NCI-H82 (cell line): ENCODE measurements at regions not wholly inside any gene's neighbourhood (a gene's known extent, or its start where the extent isn't known, plus 50 kb on each side); places are given as distances from the start of the nearest gene placed in this dataset.
"Not testable (repeated sequence)": the region's sequence is repeated elsewhere in the genome, so short reads cannot be mapped to it uniquely, and the experiment has no call there.

Experiments
- DNase-seq: peaks from one replicate; lab custom pipeline; 2025; lab: John Stamatoyannopoulos, UW

DNA sequence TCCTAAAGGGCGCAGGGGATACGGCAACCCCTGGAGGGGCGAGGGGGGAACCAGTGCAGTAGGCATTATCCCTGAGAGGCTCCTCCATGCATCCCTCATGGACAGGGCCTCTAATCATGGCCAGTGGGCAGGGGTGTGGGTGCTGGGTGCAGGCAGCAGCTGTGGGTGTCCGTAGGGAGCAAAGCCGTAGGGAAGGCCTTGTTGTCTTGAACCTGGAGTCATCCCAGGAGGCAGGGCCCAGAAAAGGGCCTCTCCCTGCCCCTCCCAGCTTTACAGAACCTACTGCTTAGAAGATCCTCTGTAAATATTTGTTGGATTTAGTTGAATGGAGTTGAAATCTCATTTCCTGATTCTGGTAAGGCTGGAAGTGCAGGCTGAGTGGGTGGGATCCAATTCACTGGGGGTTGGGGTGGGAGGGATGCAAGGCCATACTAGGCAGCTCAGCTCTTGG is 207.0 kb upstream of the HAAO start:
- DNase-seq = no peak

GRCh38 chr2:42998721-42999120 is 206.3 kb upstream of the HAAO start:
- no peak for DNase-seq

DNA sequence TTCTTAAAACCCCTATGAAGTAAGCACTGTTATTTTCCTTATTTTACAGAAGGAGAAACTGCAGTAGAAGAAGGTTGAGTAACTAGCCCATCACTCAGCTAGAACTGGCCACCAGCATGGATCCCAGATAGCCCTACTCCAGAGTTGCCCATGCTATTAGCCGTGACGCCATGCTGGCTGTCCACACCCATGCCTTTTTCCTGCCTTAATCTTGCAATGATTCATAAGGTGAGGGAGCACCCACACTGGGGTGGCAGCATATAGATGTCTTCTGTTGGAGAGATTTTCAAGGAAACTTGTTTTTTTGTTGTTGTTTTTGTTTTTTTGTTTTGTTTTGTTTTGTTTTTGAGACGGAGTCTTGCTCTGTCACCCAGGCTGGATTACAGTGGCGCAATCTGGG is 204.1 kb upstream of the HAAO start:
- DNase-seq = no peak

GRCh38 chr2:42995752-42996422 is 203.5 kb upstream of the HAAO start:
- no peak for DNase-seq

GRCh38 chr2:42989283-42990081 is 197.1 kb upstream of the HAAO start:
- not testable (repeated sequence) for DNase-seq

GRCh38 chr2:42988055-42988454 is 195.7 kb upstream of the HAAO start:
- not testable (repeated sequence) for DNase-seq

- DNase-seq = no peak
These were observed 194.9 kb upstream of the HAAO start for GRCh38 chr2:42987112-42987922.

GRCh38 chr2:42984617-42985016 is 192.2 kb upstream of the HAAO start:
- no peak for DNase-seq

DNA sequence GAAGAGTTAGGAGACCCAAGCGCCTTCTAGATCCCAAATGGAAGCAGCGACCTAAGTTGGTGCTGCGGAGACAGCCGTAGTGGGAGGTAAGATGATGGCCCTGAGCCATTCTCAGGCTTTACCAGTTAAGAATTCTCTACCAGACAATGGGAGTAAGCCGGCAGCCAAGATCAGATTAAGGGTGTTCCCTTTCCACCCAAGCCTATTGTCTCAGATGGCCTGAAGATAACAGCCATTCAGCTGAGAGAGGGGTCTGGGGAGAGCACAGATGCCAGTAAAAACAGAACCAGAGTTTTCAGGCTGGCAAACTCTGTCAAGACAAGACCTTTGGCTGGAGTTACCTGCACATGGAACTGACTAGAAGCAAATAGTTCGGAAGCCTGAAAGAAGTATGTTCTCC is 191.7 kb upstream of the HAAO start:
- peak; percentile 75 for DNase-seq

DNA sequence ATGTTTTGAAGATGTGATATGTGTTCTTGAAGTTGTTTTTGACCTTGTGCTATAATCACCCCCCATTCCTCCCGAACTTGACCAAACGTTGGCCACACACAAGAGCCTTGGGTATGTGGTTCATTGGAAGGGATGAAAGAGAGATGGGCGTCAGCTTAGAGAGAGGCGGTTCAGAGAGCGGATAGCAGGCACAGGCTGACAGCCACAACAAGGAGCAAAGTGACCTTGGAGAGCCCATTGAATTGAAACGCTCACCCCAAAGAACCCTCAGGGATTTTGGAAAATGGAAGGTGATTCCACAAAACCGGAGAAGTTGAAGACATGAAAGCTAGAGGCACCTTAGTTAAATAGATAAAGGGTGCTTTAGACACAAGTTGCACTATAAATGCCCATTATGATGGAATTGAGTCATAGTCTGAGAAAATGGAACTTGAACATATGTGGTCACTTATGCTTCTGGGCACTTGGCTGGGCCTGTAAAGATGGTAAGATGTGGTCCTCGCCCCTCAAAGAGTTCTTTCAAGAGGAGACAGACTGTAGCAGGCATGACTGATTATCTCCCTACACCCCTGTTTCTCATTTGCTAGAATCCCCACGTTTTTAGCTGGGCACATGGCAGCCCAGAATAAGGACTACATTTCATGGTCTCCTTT is 188.5 kb upstream of the HAAO start:
- DNase-seq = no peak

- no peak for DNase-seq
These were observed 187.7 kb upstream of the HAAO start for GRCh38 chr2:42979870-42980763.

GRCh38 chr2:42979416-42979869 is 187.1 kb upstream of the HAAO start:
- no peak for DNase-seq

DNA sequence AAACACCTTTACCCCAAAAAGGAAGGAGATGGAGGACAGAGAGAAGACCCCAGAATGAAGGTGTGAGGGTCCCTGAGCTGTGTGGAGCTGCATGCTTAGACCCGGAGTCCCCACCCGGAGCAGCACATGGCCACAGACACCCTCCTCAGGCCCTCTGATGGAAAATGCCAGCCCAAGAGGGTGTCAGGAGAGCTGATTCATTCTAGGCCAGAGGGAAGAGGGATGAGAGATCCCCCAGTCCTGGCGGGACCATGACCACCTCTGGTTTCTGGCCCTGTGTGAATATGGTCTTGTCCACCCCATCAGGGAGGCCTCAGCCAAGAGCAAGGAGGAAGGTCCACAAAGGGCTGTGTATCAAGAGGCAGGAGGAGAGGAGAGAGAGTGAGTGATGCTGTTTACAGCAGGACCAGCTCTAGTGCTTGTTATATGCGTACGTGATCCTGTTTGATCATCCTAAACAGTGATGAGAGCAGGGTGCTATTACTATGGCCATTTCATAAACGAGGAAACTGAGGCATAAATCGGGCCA is 186.6 kb upstream of the HAAO start:
- DNase-seq = no peak

DNA sequence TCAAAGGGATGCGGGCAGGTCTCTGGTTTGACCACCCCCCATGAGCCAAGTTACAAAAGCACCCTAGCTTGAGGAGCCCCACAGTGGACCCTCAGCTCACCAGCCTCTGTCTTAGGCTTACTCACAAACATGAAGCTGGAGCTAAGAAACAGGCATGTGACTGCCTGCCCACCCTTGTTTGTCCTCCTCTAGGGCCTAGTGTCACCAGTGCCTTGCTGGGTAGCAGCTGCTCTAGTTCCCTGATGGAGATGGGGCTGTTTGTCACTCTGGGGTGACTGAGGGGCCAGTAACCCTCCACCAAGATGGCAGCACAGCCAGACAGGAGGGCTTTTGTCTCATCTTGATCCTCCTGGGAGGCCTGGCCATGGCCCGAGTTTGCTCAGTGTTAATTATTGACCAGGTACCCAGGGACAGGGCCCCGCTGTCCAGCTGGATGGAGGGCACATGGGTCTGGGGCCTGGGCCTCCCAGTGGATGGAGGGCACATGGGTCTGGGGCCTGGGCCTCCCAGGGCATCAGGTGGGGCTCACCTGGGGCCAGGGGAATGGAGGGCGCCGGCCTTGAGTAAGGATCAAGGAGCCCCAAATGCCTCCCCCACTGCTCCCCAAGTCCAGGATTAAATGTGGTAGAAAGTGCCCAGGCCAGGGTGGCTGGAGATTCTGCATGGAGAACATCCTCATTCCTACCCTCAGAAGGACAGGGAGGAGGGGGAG is 185.9 kb upstream of the HAAO start:
- no peak for DNase-seq

GRCh38 chr2:42977270-42978174 is 185.1 kb upstream of the HAAO start:
- DNase-seq = no peak

- DNase-seq = no peak
These were observed 184.0 kb upstream of the HAAO start for GRCh38 chr2:42976351-42976750.

DNA sequence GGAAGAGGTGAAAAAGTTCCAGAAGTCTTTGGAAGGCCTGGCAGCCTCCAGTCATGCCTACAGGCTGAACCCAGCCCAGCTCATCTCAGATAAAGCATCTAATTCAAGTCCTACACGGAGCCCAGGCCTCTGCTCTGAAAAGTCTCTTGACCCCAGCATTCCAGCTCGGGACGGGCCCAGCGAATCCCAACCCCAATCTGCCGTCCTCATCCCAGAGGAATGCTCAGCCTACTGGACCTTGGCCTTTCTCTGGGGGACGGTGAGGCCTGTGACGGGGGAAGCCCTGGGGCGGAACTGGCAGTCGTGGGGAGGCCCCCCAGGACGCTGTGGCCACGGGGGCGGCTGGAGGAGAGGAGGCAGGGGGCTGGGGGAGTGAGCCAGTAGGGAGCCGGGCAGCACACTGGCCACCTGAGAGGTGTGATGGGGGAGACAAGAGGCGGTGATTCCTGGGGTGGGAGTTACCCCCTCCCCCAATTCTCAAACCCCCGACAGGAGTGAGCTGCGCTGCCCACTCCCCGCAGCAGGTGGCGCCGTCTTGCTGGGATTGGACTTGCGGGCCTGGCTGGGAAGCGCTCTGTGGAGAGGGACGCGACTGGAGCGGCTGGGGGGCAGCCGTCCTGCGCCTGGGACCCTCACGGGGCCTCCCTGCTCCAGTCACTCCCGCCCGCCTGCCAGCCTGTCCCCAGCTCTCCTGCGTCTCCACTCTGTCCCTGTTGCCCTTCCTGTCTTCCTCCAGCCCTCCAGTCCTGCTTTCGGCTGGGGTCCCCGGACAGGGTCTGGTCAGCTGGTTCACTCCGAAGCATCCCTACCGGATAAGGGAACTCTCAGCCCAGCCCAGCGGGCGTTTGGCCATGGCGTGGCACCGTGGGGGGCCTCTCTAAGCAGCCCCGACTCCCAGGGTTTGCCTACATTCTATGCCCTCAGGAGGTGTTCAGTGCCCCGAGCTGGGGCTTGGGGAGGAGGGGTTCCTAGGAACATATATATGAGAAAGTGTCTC is 182.6 kb upstream of the HAAO start:
- peak; percentile 80 for DNase-seq
